ENCODE measurements at regions not wholly inside any gene's neighbourhood (a gene's known extent, or its start where the extent isn't known, plus 50 kb on each side); places are given as distances from the start of the nearest gene placed in this dataset.

- in situ Hi-C loops (cut with HindIII; ENCODE audit: low sequenced_read_pairs) = no loop called here
These were observed 1334.5 kb upstream of the ADGRB3 start for GRCh38 chr6:67300430-67301040.

- in situ Hi-C loops (cut with HindIII; ENCODE audit: low sequenced_read_pairs) = no loop called here
These were observed 1342.9 kb upstream of the ADGRB3 start for GRCh38 chr6:67292169-67292568.

- in situ Hi-C loops (cut with HindIII; ENCODE audit: low sequenced_read_pairs) = no loop called here
These were observed 1347.5 kb upstream of the ADGRB3 start for GRCh38 chr6:67287566-67287965.

- in situ Hi-C loops (cut with HindIII; ENCODE audit: low sequenced_read_pairs) = no loop called here
These were observed 1349.1 kb upstream of the ADGRB3 start for GRCh38 chr6:67285770-67286495.

GRCh38 chr6:67277312-67277711 is 1357.8 kb upstream of the ADGRB3 start:
- in situ Hi-C loops (cut with HindIII; ENCODE audit: low sequenced_read_pairs) = no loop called here

GRCh38 chr6:67265996-67266921 is 1368.8 kb upstream of the ADGRB3 start:
- in situ Hi-C loops (cut with HindIII; ENCODE audit: low sequenced_read_pairs) = no loop called here

- in situ Hi-C loops (cut with HindIII; ENCODE audit: low sequenced_read_pairs) = no loop called here
These were observed 1382.4 kb upstream of the ADGRB3 start for GRCh38 chr6:67252663-67253062.

GRCh38 chr6:67248077-67248476 is 1387.0 kb upstream of the ADGRB3 start:
- in situ Hi-C loops (cut with HindIII; ENCODE audit: low sequenced_read_pairs) = no loop called here

GRCh38 chr6:67244037-67244436 is 1391.0 kb upstream of the ADGRB3 start:
- in situ Hi-C loops (cut with HindIII; ENCODE audit: low sequenced_read_pairs) = no loop called here

- in situ Hi-C loops (cut with HindIII; ENCODE audit: low sequenced_read_pairs) = no loop called here
These were observed 1397.8 kb upstream of the ADGRB3 start for GRCh38 chr6:67237277-67237676.

- in situ Hi-C loops (cut with HindIII; ENCODE audit: low sequenced_read_pairs) = no loop called here
These were observed 1404.0 kb upstream of the ADGRB3 start for GRCh38 chr6:67231092-67231491.

GRCh38 chr6:67224989-67225388 is 1410.1 kb upstream of the ADGRB3 start:
- in situ Hi-C loops (cut with HindIII; ENCODE audit: low sequenced_read_pairs) = no loop called here

GRCh38 chr6:67221226-67221625 is 1413.9 kb upstream of the ADGRB3 start:
- in situ Hi-C loops (cut with HindIII; ENCODE audit: low sequenced_read_pairs) = no loop called here

GRCh38 chr6:67219346-67219745 is 1415.7 kb upstream of the ADGRB3 start:
- in situ Hi-C loops (cut with HindIII; ENCODE audit: low sequenced_read_pairs) = no loop called here

- in situ Hi-C loops (cut with HindIII; ENCODE audit: low sequenced_read_pairs) = no loop called here
These were observed 1422.5 kb upstream of the ADGRB3 start for GRCh38 chr6:67212584-67212983.

GRCh38 chr6:67210450-67210849 is 1424.6 kb upstream of the ADGRB3 start:
- in situ Hi-C loops (cut with HindIII; ENCODE audit: low sequenced_read_pairs) = no loop called here

- in situ Hi-C loops (cut with HindIII; ENCODE audit: low sequenced_read_pairs) = no loop called here
These were observed 1433.5 kb upstream of the ADGRB3 start for GRCh38 chr6:67201563-67201962.

GRCh38 chr6:67200626-67201403 is 1434.3 kb upstream of the ADGRB3 start:
- in situ Hi-C loops (cut with HindIII; ENCODE audit: low sequenced_read_pairs) = no loop called here

- in situ Hi-C loops (cut with HindIII; ENCODE audit: low sequenced_read_pairs) = no loop called here
These were observed 1435.7 kb upstream of the ADGRB3 start for GRCh38 chr6:67199425-67199824.

GRCh38 chr6:67190733-67191132 is 1444.3 kb upstream of the ADGRB3 start:
- in situ Hi-C loops (cut with HindIII; ENCODE audit: low sequenced_read_pairs) = no loop called here

- in situ Hi-C loops (cut with HindIII; ENCODE audit: low sequenced_read_pairs) = no loop called here
These were observed 1450.7 kb upstream of the ADGRB3 start for GRCh38 chr6:67184405-67184804.
